Transverse colon (tissue), 4 donors: ENCODE measurements at regions not wholly inside any gene's neighbourhood (a gene's known extent, or its start where the extent isn't known, plus 50 kb on each side); places are given as distances from the start of the nearest gene placed in this dataset.

Source experiments
- DNase-seq: peaks from one replicate; pipeline ENCODE4 v3.0.0-alpha.2; 2019
- H3K27ac ChIP-seq, 4 donors: fragments of 200-600 bp; sonication (generic); 2 replicates each; pipeline ENCODE4 v1.5.1; 2016 to 2018; ENCODE audit warnings: inconsistent platforms in 4 of 4
- H3K27me3 ChIP-seq: fragments of 200-600 bp; sonication (generic); 2 replicates; pipeline ENCODE4 v1.5.1; 2017; ENCODE audit warnings: inconsistent platforms
- H3K36me3 ChIP-seq, 4 donors: fragments of 200-600 bp; sonication (generic); 2 replicates each; pipeline ENCODE4 v1.5.1; 2017 to 2019; ENCODE audit warnings: inconsistent platforms in 4 of 4
- H3K4me1 ChIP-seq, 4 donors: fragments of 200-600 bp; sonication (generic); 2 replicates each; pipeline ENCODE4 v1.5.1; 2017 to 2020; ENCODE audit warnings: inconsistent platforms in 4 of 4
- H3K4me3 ChIP-seq, 4 donors: fragments of 200-600 bp; sonication (generic); 1 replicate in 1 of 4; 2 replicates in 3 of 4; pipeline versions ENCODE4 v1.5.1 to v1.6.1; 2017 to 2019; ENCODE audit warnings: inconsistent platforms in 4 of 4
- H3K9me3 ChIP-seq, 2 donors: fragments of 200-600 bp; sonication (generic); 2 replicates each; pipeline ENCODE4 v1.5.1; 2017 to 2019; ENCODE audit warnings: inconsistent platforms in 2 of 2
- CTCF ChIP-seq, 5 experiments: fragments of 200-600 bp in 3 of 5; fragments of 450-650 bp in 2 of 5; sonication (generic) in 3 of 5; IDR thresholded peaks; 1 replicate in 2 of 5; 2 replicates in 3 of 5; pipeline ENCODE4 v1.5.1; 2016 to 2017; ENCODE audit warnings: antibody characterized with exemption in 5 of 5, inconsistent platforms in 3 of 5, mild to moderate bottlenecking in 2 of 5, moderate library complexity in 1 of 5
- EP300 ChIP-seq: sonication (generic); formaldehyde crosslinking; IDR thresholded peaks from one replicate; pipeline ENCODE4 v1.6.1; 2017; ENCODE audit warnings: antibody characterized with exemption, low read depth
- POLR2A ChIP-seq: fragments of 450-650 bp; IDR thresholded peaks from one replicate; pipeline ENCODE4 v1.6.1; 2016; ENCODE audit warnings: antibody characterized with exemption, mild to moderate bottlenecking, moderate library complexity
- POLR2AphosphoS5 ChIP-seq, 3 donors: sonication (generic); formaldehyde crosslinking; IDR thresholded peaks; one replicate each; pipeline ENCODE4 v1.6.1; 2016; ENCODE audit warnings: antibody characterized with exemption in 3 of 3
- WGBS, 2 donors: methylation state at CpG; one replicate each; pipeline ENCODE4 v1.1.5; 2018; ENCODE audit warnings: low coverage in 1 of 2; 5-methylcytosine and 5-hydroxymethylcytosine counted together
- in situ Hi-C, 4 donors: fragments of 200-750 bp; cut with MboI; loops; one replicate each; pipeline versions ENCODE4 v1.15.0 to v1.15.1; 2017; ENCODE audit warnings: low sequenced_read_pairs in 3 of 4, low pct_ligation_motif_present in 1 of 4, low pct_unique_long_range_greater_than_20kb in 1 of 4
- intact Hi-C: fragments of 100-400 bp; cut with DNase I; formaldehyde crosslinking; loops from one replicate; pipeline ENCODE4 v1.15.1; 2023; ENCODE audit warnings: low total_unique reads

- no peak overlapping the region for H3K4me3 ChIP-seq
- H3K27ac ChIP-seq: no peak overlapping the region
- TF ChIP-seq POLR2A (no peak), CTCF (IDR thresholded peaks at IDR 0.05) (no peak), POLR2AphosphoS5 (IDR thresholded peaks at IDR 0.05) (no peak), EP300 (no peak)
- WGBS, 2 donors: 43% methylated on average over 1 of the region's 1 CpG; no CpG with 5 or more reads in 1 of the 2 donors
- no peaks in the 10 kb centered on the region for H3K9me3 ChIP-seq
- intact Hi-C loops: no loop called here
- H3K36me3 ChIP-seq: no peaks in the 10 kb centered on the region
- H3K4me1 ChIP-seq: peaks cover 0 to 5% (median 0%) of the 10 kb centered on the region in 4 donors
- H3K27me3 ChIP-seq: no peaks in the 10 kb centered on the region
- no peak for DNase-seq
- in situ Hi-C loops: no loop called here
Measured at GRCh38 chr6:145274083-145274482, 461.2 kb downstream of the EPM2A start.

GRCh38 chr6:145275019-145275418 is 460.3 kb downstream of the EPM2A start:
- Histone ChIP-seq H3K9me3 (no peaks in the 10 kb centered on the region), H3K36me3 (no peaks in the 10 kb centered on the region), H3K4me3 (no peak overlapping the region), H3K4me1 (peaks cover 0 to 5% (median 0%) of the 10 kb centered on the region in 4 donors), H3K27ac (no peak overlapping the region), H3K27me3 (no peaks in the 10 kb centered on the region)
- intact Hi-C loops (no loop called here), in situ Hi-C loops (no loop called here)
- 94% methylated on average over 6 of the region's 6 CpGs for WGBS, 2 donors
- TF ChIP-seq EP300 (no peak), CTCF (IDR thresholded peaks at IDR 0.05) (no peak), POLR2AphosphoS5 (IDR thresholded peaks at IDR 0.05) (no peak)
- DNase-seq: no peak

- DNase-seq: no peak
- intact Hi-C loops: no loop called here
Measured at GRCh38 chr6:145275787-145276186, 459.5 kb downstream of the EPM2A start.

GRCh38 chr6:145276756-145277155 is 458.6 kb downstream of the EPM2A start:
- DNase-seq: no peak
- Histone ChIP-seq H3K4me3 (no peak overlapping the region), H3K4me1 (no peaks in the 10 kb centered on the region), H3K36me3 (no peaks in the 10 kb centered on the region), H3K27me3 (no peaks in the 10 kb centered on the region), H3K9me3 (no peaks in the 10 kb centered on the region), H3K27ac (no peak overlapping the region)
- in situ Hi-C loops (no loop called here), intact Hi-C loops (no loop called here)
- TF ChIP-seq POLR2AphosphoS5 (IDR thresholded peaks at IDR 0.05) (no peak), EP300 (no peak), CTCF (IDR thresholded peaks at IDR 0.05) (no peak)

More at GRCh38 chr6:145275787-145276186, 459.5 kb downstream of the EPM2A start:
- Histone ChIP-seq H3K36me3 (no peaks in the 10 kb centered on the region), H3K27me3 (no peaks in the 10 kb centered on the region), H3K4me1 (peaks cover 0 to 4% (median 0%) of the 10 kb centered on the region in 4 donors), H3K27ac (no peak overlapping the region), H3K9me3 (no peaks in the 10 kb centered on the region), H3K4me3 (no peak overlapping the region)
- 94 to 95% methylated on average over 1 of the region's 1 CpG for WGBS, 2 donors
- TF ChIP-seq EP300 (no peak), POLR2AphosphoS5 (IDR thresholded peaks at IDR 0.05) (no peak), CTCF (IDR thresholded peaks at IDR 0.05) (no peak), POLR2A (no peak)
- in situ Hi-C loops: no loop called here
